T-cell (primary cell): ENCODE measurements at regions not wholly inside any gene's neighbourhood (a gene's known extent, or its start where the extent isn't known, plus 50 kb on each side); places are given as distances from the start of the nearest gene placed in this dataset.

ENCODE experiments used
- ATAC-seq, 4 experiments: fragments of 200-7000 bp in 3 of 4; fragments of 150-1000 bp in 1 of 4; cut with Tn5 transposase; replicated peaks in 1 of 4; 1 replicate in 3 of 4; 2 replicates in 1 of 4; pipeline ENCODE4 v1.10.0; 2021; ENCODE audit warnings: moderate library complexity in 3 of 4, mild to moderate bottlenecking in 2 of 4, moderate number of reproducible peaks in 1 of 4
- CTCF ChIA-PET, 2 donors: fragments of 300-600 bp; sonication (Branson Sonifier 250); formaldehyde crosslinking; loops; one replicate each; lab custom pipeline; 2022; ENCODE audit warnings: antibody characterized with exemption in 2 of 2; lab: Charles Lee
- POLR2A ChIA-PET, 2 donors: fragments of 300-600 bp; sonication (Branson Sonifier 250); formaldehyde crosslinking; loops; one replicate each; lab custom pipeline; 2022; ENCODE audit warnings: antibody characterized with exemption in 2 of 2; lab: Charles Lee
- DNase-seq, 35 experiments: peaks; one replicate each; pipeline versions ENCODE4 v3.0.0 to v3.0.0-alpha.2; 2013 to 2023
- H3K27ac ChIP-seq: one replicate; pipeline ENCODE4 v1.5.1; 2013; ENCODE audit warnings: low read length
- H3K27me3 ChIP-seq, 2 experiments: replicated peaks in 1 of 2; 1 replicate in 1 of 2; 2 replicates in 1 of 2; pipeline versions ENCODE4 v1.6.1 to v1.7.0; 2013; ENCODE audit warnings: low read length in 1 of 2, mixed read lengths in 1 of 2; ENCODE audit not compliant: control insufficient read depth in 2 of 2, insufficient read depth in 2 of 2; ENCODE audit errors: extremely low read depth in 1 of 2
- H3K36me3 ChIP-seq, 2 donors: 1 replicate in 1 of 2; 2 replicates in 1 of 2; pipeline versions ENCODE4 v1.6.1 to v1.7.0; 2013; ENCODE audit warnings: low read length in 1 of 2; ENCODE audit not compliant: control insufficient read depth in 2 of 2, insufficient read depth in 1 of 2; ENCODE audit errors: extremely low read depth in 1 of 2
- H3K4me1 ChIP-seq, 2 experiments: 1 replicate in 1 of 2; 2 replicates in 1 of 2; pipeline versions ENCODE4 v1.6.1 to v1.7.0; 2013; ENCODE audit warnings: low read length in 2 of 2, mixed read lengths in 1 of 2; ENCODE audit not compliant: insufficient read depth in 2 of 2, control insufficient read depth in 1 of 2; ENCODE audit errors: extremely low read depth in 1 of 2
- H3K4me3 ChIP-seq, 2 donors: 1 replicate in 1 of 2; 2 replicates in 1 of 2; pipeline versions ENCODE4 v1.5.1 to v1.7.0; 2013; ENCODE audit warnings: mild to moderate bottlenecking in 2 of 2, low read length in 1 of 2, moderate library complexity in 1 of 2; ENCODE audit not compliant: control insufficient read depth in 1 of 2; ENCODE audit errors: extremely low read depth in 1 of 2
- H3K9me3 ChIP-seq: 2 replicates; pipeline ENCODE4 v1.7.0; 2013
- H3K27ac Mint-ChIP-seq, 2 donors: one replicate each; pipeline ENCODE4 v1.8.0; 2020 to 2021; ENCODE audit warnings: mild to moderate bottlenecking in 2 of 2, mixed read lengths in 2 of 2
- H3K27me3 Mint-ChIP-seq, 2 donors: one replicate each; pipeline ENCODE4 v1.8.0; 2021 to 2022; ENCODE audit warnings: mixed read lengths in 2 of 2
- H3K36me3 Mint-ChIP-seq: one replicate; pipeline ENCODE4 v1.8.0; 2021; ENCODE audit warnings: mixed read lengths
- H3K4me1 Mint-ChIP-seq, 3 donors: one replicate each; pipeline ENCODE4 v1.8.0; 2020 to 2022; ENCODE audit warnings: mixed read lengths in 3 of 3, mild to moderate bottlenecking in 1 of 3
- H3K4me3 Mint-ChIP-seq, 3 donors: one replicate each; pipeline ENCODE4 v1.8.0; 2020 to 2022; ENCODE audit warnings: mild to moderate bottlenecking in 3 of 3, mixed read lengths in 3 of 3, moderate library complexity in 3 of 3
- H3K9me3 Mint-ChIP-seq, 3 donors: one replicate each; pipeline ENCODE4 v1.8.0; 2020 to 2022; ENCODE audit warnings: mixed read lengths in 3 of 3
- WGBS: methylation state at CpG from one replicate; pipeline ENCODE4 v1.1.5; 2013; ENCODE audit warnings: missing lambda C conversion rate; ENCODE audit not compliant: insufficient coverage; 5-methylcytosine and 5-hydroxymethylcytosine counted together

- Histone ChIP-seq H3K27me3 (no peaks in the 10 kb centered on the region), H3K27ac (no peak overlapping the region), H3K36me3 (no peaks in the 10 kb centered on the region), H3K4me3 (no peak overlapping the region), H3K4me1 (no peaks in the 10 kb centered on the region), H3K9me3 (no peaks in the 10 kb centered on the region)
- H3K27ac Mint-ChIP-seq, result no peak overlapping the region
- POLR2A ChIA-PET, result no interaction called here
- peaks cover 4 to 18% (median 16%) of the 10 kb centered on the region in 3 donors for H3K9me3 Mint-ChIP-seq
- H3K36me3 Mint-ChIP-seq, result no peaks in the 10 kb centered on the region
- CTCF ChIA-PET, result no interaction called here
- no peaks in the 10 kb centered on the region for H3K4me1 Mint-ChIP-seq
- DNase-seq (no peak), ATAC-seq (no peak)
- H3K4me3 Mint-ChIP-seq, result no peak overlapping the region
- WGBS, result no CpG with 5 or more reads among the region's 2 CpGs
- H3K27me3 Mint-ChIP-seq, result no peaks in the 10 kb centered on the region
These were observed 737.1 kb downstream of the TDRD15 start for GRCh38 chr2:21860907-21861306.

GRCh38 chr2:21866316-21866715 is 742.5 kb downstream of the TDRD15 start:
- H3K4me1 ChIP-seq, result no peaks in the 10 kb centered on the region
- no peak overlapping the region for H3K4me3 Mint-ChIP-seq
- WGBS, result 45% methylated on average over 1 of the region's 5 CpGs
- POLR2A ChIA-PET, result no interaction called here
- H3K27me3 ChIP-seq, result no peaks in the 10 kb centered on the region
- no peaks in the 10 kb centered on the region for H3K4me1 Mint-ChIP-seq
- H3K27me3 Mint-ChIP-seq, result no peaks in the 10 kb centered on the region
- H3K4me3 ChIP-seq, result no peak overlapping the region
- no peaks in the 10 kb centered on the region for H3K36me3 ChIP-seq
- no peaks in the 10 kb centered on the region for H3K36me3 Mint-ChIP-seq
- H3K27ac ChIP-seq, result no peak overlapping the region
- H3K9me3 ChIP-seq, result no peaks in the 10 kb centered on the region
- DNase-seq, result no peak
- no peak overlapping the region for H3K27ac Mint-ChIP-seq
- ATAC-seq, result no peak
- H3K9me3 Mint-ChIP-seq, result peaks cover 8 to 16% (median 9%) of the 10 kb centered on the region in 3 donors
- CTCF ChIA-PET, result no interaction called here

GRCh38 chr2:21887881-21888280 is 764.1 kb downstream of the TDRD15 start:
- Mint-ChIP-seq H3K4me3 (no peak overlapping the region), H3K36me3 (no peaks in the 10 kb centered on the region), H3K27me3 (no peaks in the 10 kb centered on the region), H3K4me1 (no peaks in the 10 kb centered on the region), H3K27ac (no peak overlapping the region), H3K9me3 (peaks cover 16 to 19% (median 19%) of the 10 kb centered on the region in 3 donors)
- no peaks in the 10 kb centered on the region for H3K36me3 ChIP-seq
- H3K27ac ChIP-seq, result no peak overlapping the region
- ChIA-PET POLR2A (no interaction called here), CTCF (no interaction called here)
- ATAC-seq (no peak), DNase-seq (no peak)
- H3K27me3 ChIP-seq, result no peaks in the 10 kb centered on the region
- H3K4me3 ChIP-seq, result no peak overlapping the region
- 71% methylated on average over 2 of the region's 4 CpGs for whole genome bisulfite sequencing
- no peaks in the 10 kb centered on the region for H3K4me1 ChIP-seq
- H3K9me3 ChIP-seq, result no peaks in the 10 kb centered on the region

- 84% methylated on average over 6 of the region's 7 CpGs for WGBS
- no peaks in the 10 kb centered on the region for H3K27me3 Mint-ChIP-seq
- DNase-seq (no peak), ATAC-seq (no peak)
- Histone ChIP-seq H3K36me3 (no peaks in the 10 kb centered on the region), H3K27me3 (no peaks in the 10 kb centered on the region), H3K4me3 (no peak overlapping the region), H3K4me1 (no peaks in the 10 kb centered on the region), H3K27ac (no peak overlapping the region), H3K9me3 (no peaks in the 10 kb centered on the region)
- no peaks in the 10 kb centered on the region for H3K36me3 Mint-ChIP-seq
- H3K4me1 Mint-ChIP-seq, result no peaks in the 10 kb centered on the region
- CTCF ChIA-PET, result no interaction called here
- peaks cover 7 to 16% (median 14%) of the 10 kb centered on the region in 3 donors for H3K9me3 Mint-ChIP-seq
- POLR2A ChIA-PET, result no interaction called here
- no peak overlapping the region for H3K27ac Mint-ChIP-seq
- H3K4me3 Mint-ChIP-seq, result no peak overlapping the region
These were observed 766.3 kb downstream of the TDRD15 start for GRCh38 chr2:21890041-21890440.

GRCh38 chr2:21890716-21891115 is 766.9 kb downstream of the TDRD15 start:
- H3K4me3 Mint-ChIP-seq, result no peak overlapping the region
- Histone ChIP-seq H3K4me1 (no peaks in the 10 kb centered on the region), H3K36me3 (no peaks in the 10 kb centered on the region), H3K27me3 (no peaks in the 10 kb centered on the region), H3K27ac (no peak overlapping the region), H3K4me3 (no peak overlapping the region), H3K9me3 (no peaks in the 10 kb centered on the region)
- no peaks in the 10 kb centered on the region for H3K36me3 Mint-ChIP-seq
- ATAC-seq, result no peak
- 93% methylated on average over 4 of the region's 6 CpGs for WGBS
- H3K9me3 Mint-ChIP-seq, result peaks cover 7 to 15% (median 11%) of the 10 kb centered on the region in 3 donors
- no peaks in the 10 kb centered on the region for H3K27me3 Mint-ChIP-seq
- ChIA-PET CTCF (no interaction called here), POLR2A (no interaction called here)
- no peaks in the 10 kb centered on the region for H3K4me1 Mint-ChIP-seq
- no peak for DNase-seq
- H3K27ac Mint-ChIP-seq, result no peak overlapping the region

GRCh38 chr2:21891191-21891590 is 767.4 kb downstream of the TDRD15 start:
- H3K9me3 ChIP-seq, result no peaks in the 10 kb centered on the region
- Mint-ChIP-seq H3K27me3 (no peaks in the 10 kb centered on the region), H3K36me3 (no peaks in the 10 kb centered on the region), H3K9me3 (peaks cover 7 to 14% (median 9%) of the 10 kb centered on the region in 3 donors), H3K4me1 (no peaks in the 10 kb centered on the region), H3K4me3 (no peak overlapping the region), H3K27ac (no peak overlapping the region)
- 74% methylated on average over 4 of the region's 5 CpGs for WGBS
- ChIA-PET CTCF (no interaction called here), POLR2A (no interaction called here)
- no peak overlapping the region for H3K27ac ChIP-seq
- H3K4me3 ChIP-seq, result no peak overlapping the region
- ATAC-seq, result no peak
- no peak for DNase-seq
- H3K36me3 ChIP-seq, result no peaks in the 10 kb centered on the region
- H3K27me3 ChIP-seq, result no peaks in the 10 kb centered on the region
- H3K4me1 ChIP-seq, result no peaks in the 10 kb centered on the region

GRCh38 chr2:21892140-21892539 is 768.4 kb downstream of the TDRD15 start:
- Histone ChIP-seq H3K27ac (no peak overlapping the region), H3K4me1 (no peaks in the 10 kb centered on the region), H3K4me3 (no peak overlapping the region), H3K27me3 (no peaks in the 10 kb centered on the region), H3K36me3 (no peaks in the 10 kb centered on the region), H3K9me3 (no peaks in the 10 kb centered on the region)
- no peaks in the 10 kb centered on the region for H3K27me3 Mint-ChIP-seq
- DNase-seq (no peak), ATAC-seq (no peak)
- POLR2A ChIA-PET, result no interaction called here
- H3K36me3 Mint-ChIP-seq, result no peaks in the 10 kb centered on the region
- H3K4me3 Mint-ChIP-seq, result no peak overlapping the region
- CTCF ChIA-PET, result no interaction called here
- no peak overlapping the region for H3K27ac Mint-ChIP-seq
- peaks cover 3 to 7% (median 7%) of the 10 kb centered on the region in 3 donors for H3K9me3 Mint-ChIP-seq
- 96% methylated on average over 4 of the region's 8 CpGs for WGBS
- no peaks in the 10 kb centered on the region for H3K4me1 Mint-ChIP-seq
